ENCODE measurements at regions not wholly inside any gene's neighbourhood (a gene's known extent, or its start where the extent isn't known, plus 50 kb on each side); places are given as distances from the start of the nearest gene placed in this dataset.

DNA sequence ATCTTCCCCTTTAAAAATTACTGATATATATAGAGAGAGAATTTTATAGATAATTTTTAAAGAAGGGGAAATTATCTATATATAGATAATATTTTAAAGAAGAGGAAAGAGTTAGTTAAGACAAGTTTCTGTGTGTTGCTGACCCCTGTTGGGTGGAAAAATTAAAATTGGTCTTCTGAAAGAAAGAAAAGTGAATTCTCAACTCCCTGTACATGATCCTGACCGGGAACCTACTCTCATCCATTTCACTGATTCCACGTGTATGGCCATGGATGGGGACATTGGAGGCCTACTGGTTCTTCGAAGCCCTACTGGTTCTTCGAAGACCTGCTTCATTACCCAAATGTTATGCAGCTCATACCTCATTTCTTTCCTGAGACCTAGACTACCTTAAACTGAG is 53.0 kb upstream of the TCF21 start:
- no peak for DNase-seq (ENCODE audit: low read depth in 2 of 2)

DNA sequence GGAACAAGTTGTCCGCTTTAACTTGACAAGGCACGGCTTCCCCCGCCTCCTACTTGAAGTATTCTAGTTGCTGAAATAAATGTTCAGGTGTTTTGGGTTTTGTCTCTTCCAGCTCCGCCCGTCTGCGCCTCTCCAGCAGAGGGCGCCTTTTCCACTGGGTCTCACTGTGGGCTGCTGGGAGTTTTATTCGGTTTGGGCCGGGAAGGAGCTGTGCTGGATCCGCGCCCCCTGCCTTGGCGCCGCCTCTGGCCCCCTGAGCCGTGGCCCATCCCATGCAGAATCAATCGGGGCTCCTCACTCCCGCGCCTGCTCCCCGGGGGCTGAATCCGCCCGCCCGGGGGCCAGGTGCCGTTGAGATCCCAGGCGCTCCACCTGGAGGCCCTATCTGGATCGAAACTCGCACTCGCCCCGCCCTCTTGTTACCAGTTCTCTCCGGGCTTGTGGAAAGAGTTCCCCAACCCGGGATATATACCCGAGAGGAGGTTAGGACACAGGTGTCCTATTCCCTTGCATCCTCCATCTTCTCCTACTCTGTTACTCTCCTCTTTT is 51.0 kb upstream of the TCF21 start:
- DNase-seq (ENCODE audit: low read depth in 2 of 2), result peak; percentile 24 to 27
